ENCODE measurements at regions not wholly inside any gene's neighbourhood (a gene's known extent, or its start where the extent isn't known, plus 50 kb on each side); places are given as distances from the start of the nearest gene placed in this dataset.

DNA sequence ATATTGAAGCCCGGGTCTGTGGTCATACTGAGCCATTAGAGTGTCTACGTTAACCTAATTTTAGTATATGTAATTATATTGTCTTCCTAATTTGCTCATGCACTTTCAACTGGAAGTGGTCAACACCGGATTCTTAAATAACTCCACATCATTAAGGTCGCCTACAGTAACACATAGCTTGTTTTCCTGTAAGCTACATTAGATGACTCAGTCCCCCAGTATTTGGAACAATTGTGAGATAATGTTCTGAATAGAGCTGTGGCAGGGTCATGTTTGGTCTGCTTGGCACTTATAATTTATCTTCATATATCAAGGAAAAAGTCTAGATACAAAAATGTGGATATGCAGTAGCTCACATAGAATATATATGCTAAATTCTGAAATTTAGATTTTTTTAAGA, 486.2 kb downstream of the IGSF11 start:
- peak; percentile 79 for DNase-seq (ENCODE audit: low read depth)

- DNase-seq (ENCODE audit: low read depth): no peak
Measured at GRCh38 chr3:118550122-118550521, 484.5 kb downstream of the IGSF11 start.

GRCh38 chr3:118550556-118550955, 484.1 kb downstream of the IGSF11 start:
- DNase-seq (ENCODE audit: low read depth): no peak

DNA sequence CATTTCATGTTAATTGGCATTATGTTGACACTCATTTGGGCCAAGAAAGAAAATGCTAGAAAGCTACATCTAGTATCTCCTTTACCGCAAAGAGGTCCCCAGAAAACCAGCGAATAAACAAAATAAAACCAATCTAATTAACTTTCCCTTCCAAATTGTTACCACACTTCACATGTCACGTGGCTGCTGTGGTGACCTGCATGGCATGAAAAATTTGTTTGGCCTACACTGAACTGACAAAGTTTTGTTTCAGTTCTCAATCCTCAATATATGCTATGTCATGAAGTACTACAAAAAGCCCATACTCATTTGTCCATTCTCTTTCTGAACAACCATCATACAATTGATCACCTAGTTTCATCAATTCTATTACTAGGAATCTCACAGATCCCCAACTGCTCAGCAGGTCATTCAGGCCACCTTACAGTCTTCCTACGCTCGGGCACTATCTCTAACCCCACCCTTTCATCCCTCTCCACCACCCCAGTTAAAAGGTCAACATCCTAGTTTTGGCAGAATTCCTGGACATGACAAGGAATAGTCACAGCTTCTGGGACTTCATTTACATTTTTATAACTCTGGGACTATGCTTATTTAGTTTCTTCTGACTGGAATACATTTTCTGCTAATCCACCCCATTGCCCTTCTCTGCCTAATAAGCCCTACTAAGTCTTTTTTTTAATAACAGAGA, 480.4 kb downstream of the IGSF11 start:
- DNase-seq (ENCODE audit: low read depth): no peak

DNA sequence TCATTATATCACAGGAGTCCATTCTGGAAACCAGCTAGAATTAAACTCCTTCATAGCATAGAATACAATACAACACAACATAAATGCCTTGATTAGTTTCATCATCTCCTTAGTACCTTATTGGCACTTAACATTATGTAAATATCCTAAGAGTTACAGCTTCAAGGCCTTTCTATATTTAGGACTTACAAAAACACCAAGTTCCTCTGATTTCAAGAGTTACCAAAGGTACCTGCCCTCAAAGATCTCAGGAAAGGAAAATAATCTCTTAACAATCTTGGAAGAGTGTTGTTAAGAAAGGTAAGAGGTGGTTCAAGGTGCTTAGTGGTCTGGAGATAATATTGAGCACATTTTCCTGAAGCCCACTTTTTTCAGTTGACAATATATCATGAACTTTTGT, 477.7 kb downstream of the IGSF11 start:
- no peak for DNase-seq (ENCODE audit: low read depth)

DNA sequence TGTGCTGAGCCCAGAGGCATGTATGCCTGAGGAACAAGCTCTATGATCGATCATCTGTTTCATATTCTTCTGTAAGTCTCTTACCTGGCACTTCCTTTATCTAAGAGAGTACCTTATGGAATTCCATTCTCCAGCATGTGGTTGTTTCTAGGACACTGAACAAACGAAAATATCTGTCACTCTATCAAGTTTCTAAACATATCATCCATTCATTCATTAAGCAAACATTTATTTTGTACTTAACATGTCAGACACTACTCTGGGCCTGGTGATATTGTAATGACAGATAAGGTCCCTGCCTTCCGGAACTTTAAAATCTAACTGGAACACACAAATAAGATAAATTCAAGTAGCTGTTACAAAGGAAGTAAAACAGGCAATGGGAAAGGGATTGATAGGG, 477.1 kb downstream of the IGSF11 start:
- no peak for DNase-seq (ENCODE audit: low read depth)

GRCh38 chr3:118559286-118559685, 475.4 kb downstream of the IGSF11 start:
- DNase-seq (ENCODE audit: low read depth): no peak

DNA sequence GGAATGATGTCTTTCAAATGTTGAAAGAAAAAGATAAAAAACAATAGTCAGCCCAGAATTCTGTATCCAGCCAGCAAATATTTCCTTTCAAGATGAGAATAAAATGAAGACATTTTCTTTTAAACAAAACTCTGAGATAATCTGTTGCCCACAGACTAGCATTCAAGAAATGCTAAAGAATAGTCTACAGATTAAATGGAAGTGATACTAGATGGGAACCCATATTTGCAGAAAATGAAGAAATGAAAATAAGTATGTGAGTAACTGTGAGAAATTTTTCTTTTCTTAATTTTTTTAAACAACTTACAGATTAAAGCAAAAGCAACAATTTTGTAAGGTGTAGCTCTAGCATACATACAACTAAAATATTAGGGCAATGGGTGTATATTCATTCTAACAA, 469.8 kb downstream of the IGSF11 start:
- no peak for DNase-seq (ENCODE audit: low read depth)

DNA sequence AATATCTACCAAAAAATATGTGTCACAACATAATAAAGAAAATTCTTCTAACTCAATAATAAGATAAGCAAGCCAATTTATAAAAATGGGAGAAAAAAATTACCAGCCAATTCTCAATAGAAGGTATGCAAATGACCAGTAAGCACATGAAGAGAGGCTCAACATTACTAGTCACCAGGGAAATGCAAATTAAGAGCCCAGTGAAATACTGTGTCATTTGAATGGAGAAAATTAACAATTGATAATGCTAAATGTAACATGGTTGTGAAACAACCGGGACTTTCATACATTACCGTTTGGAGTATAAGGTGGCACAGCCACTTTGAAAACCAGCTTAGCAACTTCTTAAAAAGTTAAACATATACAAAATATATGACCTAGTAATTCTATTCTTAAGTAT, 460.7 kb downstream of the IGSF11 start:
- DNase-seq (ENCODE audit: low read depth): no peak

GRCh38 chr3:118577055-118577777, 457.4 kb downstream of the IGSF11 start:
- peak; percentile 55 for DNase-seq (ENCODE audit: low read depth)

GRCh38 chr3:118578559-118578958, 456.1 kb downstream of the IGSF11 start:
- no peak for DNase-seq (ENCODE audit: low read depth)

DNA sequence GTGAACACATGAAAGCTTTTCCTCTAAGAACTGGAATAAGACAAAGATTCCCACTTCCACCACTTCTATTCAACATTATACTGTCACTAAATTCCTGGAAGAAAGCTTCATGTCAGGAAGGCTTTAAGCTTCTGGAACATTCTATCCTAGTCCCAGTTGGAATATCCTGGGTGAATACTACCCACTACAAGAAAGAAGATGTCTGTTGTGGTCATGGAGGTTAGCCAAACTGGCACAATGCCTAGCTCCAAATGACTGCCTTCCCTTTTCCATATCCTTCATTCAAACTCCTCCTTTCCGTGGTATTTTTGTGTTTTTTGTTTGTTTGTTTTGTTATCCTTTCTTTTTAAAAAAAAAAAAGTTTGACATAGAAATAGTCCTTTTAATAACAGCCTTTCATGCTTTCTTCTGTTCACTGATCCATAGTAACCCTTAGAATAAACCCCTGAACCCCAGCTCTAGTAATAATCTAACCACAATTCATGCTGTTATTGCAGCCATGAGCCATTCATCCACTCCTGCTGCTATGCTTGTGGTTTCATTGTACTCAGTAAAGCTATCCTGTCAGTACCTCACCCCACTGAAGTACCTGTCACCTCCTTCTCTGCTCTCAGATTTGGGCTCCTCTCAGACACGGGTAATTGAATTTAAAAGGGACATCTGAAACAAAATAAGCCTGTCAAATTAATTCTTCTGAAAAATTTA, 447.5 kb downstream of the IGSF11 start:
- peak; percentile 51 for DNase-seq (ENCODE audit: low read depth)

- DNase-seq (ENCODE audit: low read depth): peak; percentile 59
Measured at GRCh38 chr3:118587847-118588246, 446.8 kb downstream of the IGSF11 start.

GRCh38 chr3:118593277-118593670, 441.4 kb downstream of the IGSF11 start:
- no peak for DNase-seq (ENCODE audit: low read depth)

- DNase-seq (ENCODE audit: low read depth): no peak
Measured at GRCh38 chr3:118597184-118597583, 437.5 kb downstream of the IGSF11 start.

GRCh38 chr3:118607915-118608820, 426.5 kb downstream of the IGSF11 start:
- DNase-seq (ENCODE audit: low read depth): peak; percentile 21

GRCh38 chr3:118618247-118619040, 416.2 kb downstream of the IGSF11 start:
- no peak for DNase-seq (ENCODE audit: low read depth)

DNA sequence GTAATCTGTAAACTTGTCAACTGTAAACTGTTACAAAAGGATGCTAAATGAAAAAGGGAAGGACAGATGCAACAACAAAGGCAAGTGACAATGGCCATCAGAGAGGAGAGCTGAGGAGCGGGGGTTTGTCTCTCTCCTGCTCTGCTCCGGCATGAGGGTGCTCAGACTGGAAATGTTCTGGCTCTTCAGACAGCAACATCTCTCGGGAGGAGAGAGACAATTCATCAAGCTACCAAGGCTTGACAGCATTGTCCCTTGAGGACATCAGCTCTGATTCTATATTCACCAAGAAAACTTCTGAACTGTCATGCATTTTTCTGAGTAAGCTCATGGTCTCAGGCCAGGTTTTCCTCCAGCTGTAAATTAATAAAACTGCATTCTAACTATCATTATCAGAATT, 408.2 kb downstream of the IGSF11 start:
- DNase-seq (ENCODE audit: low read depth): no peak

DNA sequence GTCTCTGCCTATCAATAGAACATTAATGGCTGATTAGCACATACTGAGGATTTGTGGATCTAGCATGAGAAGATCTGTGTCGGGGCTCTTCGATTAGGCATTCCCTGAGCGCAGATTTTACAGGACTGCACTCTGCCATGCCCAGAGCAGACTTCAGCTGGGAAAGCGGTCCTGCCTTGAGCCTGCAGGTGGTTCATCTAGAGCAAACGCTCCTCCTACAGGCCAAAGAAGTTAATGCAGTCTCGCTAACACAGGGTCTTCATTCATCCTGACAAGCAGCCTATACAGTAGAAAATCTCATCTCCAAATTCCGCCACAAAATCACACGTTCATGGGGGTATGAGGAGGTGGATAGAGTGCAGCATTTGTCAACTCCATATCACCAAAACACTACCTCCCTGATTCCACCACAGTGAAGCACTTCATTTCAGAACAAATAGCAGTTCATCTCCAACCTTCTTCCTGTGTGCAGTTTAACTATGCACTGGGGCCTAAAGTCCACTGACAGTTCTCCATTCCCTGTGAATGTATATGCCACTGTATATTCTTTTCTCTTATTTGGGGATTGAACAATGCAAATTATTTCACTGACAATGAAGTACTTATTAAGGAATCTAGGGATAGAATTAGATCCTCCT, 405.8 kb downstream of the IGSF11 start:
- DNase-seq (ENCODE audit: low read depth): peak; percentile 56

- no peak for DNase-seq (ENCODE audit: low read depth)
Measured at GRCh38 chr3:118629821-118630220, 404.8 kb downstream of the IGSF11 start.

GRCh38 chr3:118635711-118636110, 398.9 kb downstream of the IGSF11 start:
- no peak for DNase-seq (ENCODE audit: low read depth)

Data from M059J (cell line).